ENCODE measurements at regions not wholly inside any gene's neighbourhood (a gene's known extent, or its start where the extent isn't known, plus 50 kb on each side); places are given as distances from the start of the nearest gene placed in this dataset.

DNA sequence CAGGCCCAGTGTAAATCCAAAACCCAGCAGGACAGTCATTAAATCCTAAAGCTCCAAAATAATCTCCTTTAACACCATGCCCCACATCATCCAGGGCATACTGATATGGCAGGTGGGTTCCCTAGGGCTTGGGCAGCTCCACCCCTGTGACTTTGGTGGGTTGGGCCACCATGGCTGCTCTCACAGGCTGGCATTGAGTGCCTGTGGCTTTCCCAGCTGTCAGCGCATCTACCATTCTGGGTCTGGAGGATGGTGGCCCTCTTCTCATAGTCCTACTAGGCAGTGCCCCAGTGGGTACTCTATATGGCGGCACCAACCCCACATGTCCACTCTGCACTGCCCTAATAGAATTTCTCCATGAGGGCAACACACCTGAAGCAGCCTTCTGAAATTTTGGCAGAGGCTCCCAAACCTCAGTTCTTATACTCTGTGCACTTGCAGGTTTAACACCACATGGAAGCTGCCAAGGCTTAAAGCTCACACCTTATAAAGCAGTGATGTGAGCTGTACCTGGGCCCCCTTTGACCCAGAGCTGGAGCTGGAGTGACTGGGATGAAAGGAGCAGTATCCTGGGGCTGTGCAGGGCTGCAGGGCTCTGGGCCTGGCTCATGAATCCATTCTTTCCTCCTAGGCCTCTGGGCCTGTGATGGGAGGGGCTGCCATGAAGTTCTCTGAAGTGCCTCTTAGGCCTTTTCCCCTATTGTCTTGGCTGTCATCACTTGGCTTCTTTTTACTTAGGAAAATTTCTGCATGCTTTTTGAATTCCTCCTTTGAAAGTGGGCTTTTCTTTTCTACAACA, 765.5 kb upstream of the EPHA7 start:
- Mint-ChIP-seq H3K4me3 (no peak overlapping the region), H3K27me3 (no peaks in the 10 kb centered on the region), H3K4me1 (no peaks in the 10 kb centered on the region), H3K9me3 (ENCODE audit: insufficient read depth) (no peaks in the 10 kb centered on the region), H3K27ac (no peak overlapping the region)
- Histone ChIP-seq H3K79me2 (ENCODE audit: control insufficient read depth, insufficient read depth, low read length) (no peaks in the 10 kb centered on the region), H3K27ac (ENCODE audit: low read length in 2 of 2) (no peak overlapping the region), H3K9me3 (ENCODE audit: control extremely low read depth in 1 of 3, control insufficient read depth in 2 of 3, insufficient read depth in 1 of 3, low read length in 2 of 3) (peaks cover 0 to 11% (median 0%) of the 10 kb centered on the region in 3 donors), H3K27me3 (replicated peaks in 1 of 4; ENCODE audit: control extremely low read depth in 1 of 4, control insufficient read depth in 3 of 4, insufficient read depth in 4 of 4, low read length in 3 of 4) (no peaks in the 10 kb centered on the region), H2AFZ (ENCODE audit: insufficient read depth, low read depth, low read length, poor library complexity, severe bottlenecking) (no peak overlapping the region), H4K20me1 (ENCODE audit: control insufficient read depth, insufficient read depth, low read length, poor library complexity, severe bottlenecking) (no peaks in the 10 kb centered on the region), H3K36me3 (replicated peaks in 1 of 2; ENCODE audit: control extremely low read depth in 1 of 2, control insufficient read depth in 1 of 2, extremely low read depth in 1 of 2, insufficient read depth in 2 of 2, low read length in 1 of 2) (no peaks in the 10 kb centered on the region), H3K4me2 (replicated peaks; ENCODE audit: low read depth, low read length, poor library complexity, severe bottlenecking) (no peak overlapping the region), H3K9ac (ENCODE audit: low read length) (no peak overlapping the region), H3K4me1 (ENCODE audit: control insufficient read depth in 2 of 2, insufficient read depth in 2 of 2, low read length in 2 of 2) (no peaks in the 10 kb centered on the region), H3K4me3 (ENCODE audit: control extremely low read depth in 1 of 5, extremely low read depth in 1 of 5, insufficient read depth in 1 of 5, low read depth in 2 of 5, low read length in 4 of 5) (no peak overlapping the region)
- POLR2A ChIA-PET: no interaction called here
- no peak for ATAC-seq (ENCODE audit: low read depth)
- intact Hi-C loops (cut with micrococcal nuclease): no loop called here
- DNase-seq: no peak
- CTCF ChIA-PET: no interaction called here
- TF ChIP-seq EZH2 (IDR thresholded peaks at IDR 0.05; ENCODE audit: borderline replicate concordance, insufficient read depth, low read depth, low read length, poor library complexity, severe bottlenecking): no peak
- TF ChIP-seq, protein P1, sequence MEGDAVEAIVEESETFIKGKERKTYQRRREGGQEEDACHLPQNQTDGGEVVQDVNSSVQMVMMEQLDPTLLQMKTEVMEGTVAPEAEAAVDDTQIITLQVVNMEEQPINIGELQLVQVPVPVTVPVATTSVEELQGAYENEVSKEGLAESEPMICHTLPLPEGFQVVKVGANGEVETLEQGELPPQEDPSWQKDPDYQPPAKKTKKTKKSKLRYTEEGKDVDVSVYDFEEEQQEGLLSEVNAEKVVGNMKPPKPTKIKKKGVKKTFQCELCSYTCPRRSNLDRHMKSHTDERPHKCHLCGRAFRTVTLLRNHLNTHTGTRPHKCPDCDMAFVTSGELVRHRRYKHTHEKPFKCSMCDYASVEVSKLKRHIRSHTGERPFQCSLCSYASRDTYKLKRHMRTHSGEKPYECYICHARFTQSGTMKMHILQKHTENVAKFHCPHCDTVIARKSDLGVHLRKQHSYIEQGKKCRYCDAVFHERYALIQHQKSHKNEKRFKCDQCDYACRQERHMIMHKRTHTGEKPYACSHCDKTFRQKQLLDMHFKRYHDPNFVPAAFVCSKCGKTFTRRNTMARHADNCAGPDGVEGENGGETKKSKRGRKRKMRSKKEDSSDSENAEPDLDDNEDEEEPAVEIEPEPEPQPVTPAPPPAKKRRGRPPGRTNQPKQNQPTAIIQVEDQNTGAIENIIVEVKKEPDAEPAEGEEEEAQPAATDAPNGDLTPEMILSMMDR (IDR thresholded peaks at IDR 0.05): no peak
- WGBS (ENCODE audit: insufficient coverage): 100% methylated on average over 2 of the region's 2 CpGs

DNA sequence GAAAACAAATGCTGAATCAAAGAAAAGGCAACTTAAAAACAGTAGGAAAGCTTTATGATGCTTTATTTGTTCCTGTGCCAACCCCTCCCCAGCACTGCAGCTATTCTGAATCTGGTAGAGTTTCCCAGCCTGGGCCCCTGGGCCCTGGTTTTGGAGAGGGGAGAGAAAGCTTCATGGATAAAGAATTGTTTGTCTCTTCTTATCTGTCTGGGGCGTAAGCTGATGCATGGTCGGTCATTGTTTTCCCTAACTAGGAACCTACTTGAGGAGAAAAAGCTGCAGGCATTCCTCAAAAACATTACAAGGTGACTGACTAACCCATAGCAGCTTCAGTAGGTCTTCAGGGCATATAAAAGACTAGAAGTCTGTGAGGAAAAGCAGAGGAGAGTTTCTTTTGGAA, 758.1 kb upstream of the EPHA7 start:
- Mint-ChIP-seq H3K27ac (no peak overlapping the region), H3K27me3 (no peaks in the 10 kb centered on the region), H3K4me1 (no peaks in the 10 kb centered on the region), H3K9me3 (ENCODE audit: insufficient read depth) (no peaks in the 10 kb centered on the region), H3K4me3 (no peak overlapping the region)
- no peak for DNase-seq
- Histone ChIP-seq H2AFZ (ENCODE audit: insufficient read depth, low read depth, low read length, poor library complexity, severe bottlenecking) (no peak overlapping the region), H3K27me3 (replicated peaks in 1 of 4; ENCODE audit: control extremely low read depth in 1 of 4, control insufficient read depth in 3 of 4, insufficient read depth in 4 of 4, low read length in 3 of 4) (no peaks in the 10 kb centered on the region), H3K79me2 (ENCODE audit: control insufficient read depth, insufficient read depth, low read length) (no peaks in the 10 kb centered on the region), H3K4me1 (ENCODE audit: control insufficient read depth in 2 of 2, insufficient read depth in 2 of 2, low read length in 2 of 2) (no peaks in the 10 kb centered on the region), H3K4me2 (replicated peaks; ENCODE audit: low read depth, low read length, poor library complexity, severe bottlenecking) (no peak overlapping the region), H3K9me3 (ENCODE audit: control extremely low read depth in 1 of 3, control insufficient read depth in 2 of 3, insufficient read depth in 1 of 3, low read length in 2 of 3) (no peaks in the 10 kb centered on the region), H4K20me1 (ENCODE audit: control insufficient read depth, insufficient read depth, low read length, poor library complexity, severe bottlenecking) (no peaks in the 10 kb centered on the region), H3K27ac (ENCODE audit: low read length in 2 of 2) (no peak overlapping the region), H3K9ac (ENCODE audit: low read length) (no peak overlapping the region), H3K4me3 (ENCODE audit: control extremely low read depth in 1 of 5, extremely low read depth in 1 of 5, insufficient read depth in 1 of 5, low read depth in 2 of 5, low read length in 4 of 5) (no peak overlapping the region), H3K36me3 (replicated peaks in 1 of 2; ENCODE audit: control extremely low read depth in 1 of 2, control insufficient read depth in 1 of 2, extremely low read depth in 1 of 2, insufficient read depth in 2 of 2, low read length in 1 of 2) (no peaks in the 10 kb centered on the region)
- intact Hi-C loops (cut with micrococcal nuclease): no loop called here
- ChIA-PET POLR2A (no interaction called here), CTCF (no interaction called here)
- ATAC-seq (ENCODE audit: low read depth): no peak
- WGBS (ENCODE audit: insufficient coverage): no CpG with 5 or more reads among the region's 2 CpGs
- TF ChIP-seq, protein P1 (IDR thresholded peaks at IDR 0.05): no peak
- TF ChIP-seq EZH2 (IDR thresholded peaks at IDR 0.05; ENCODE audit: borderline replicate concordance, insufficient read depth, low read depth, low read length, poor library complexity, severe bottlenecking): no peak

Measured in B cell (primary cell).